Mammary epithelial cell (primary cell): ENCODE measurements at regions not wholly inside any gene's neighbourhood (a gene's known extent, or its start where the extent isn't known, plus 50 kb on each side); places are given as distances from the start of the nearest gene placed in this dataset.

Experiments used
- CTCF ChIP-seq, 2 donors: IDR thresholded peaks in 1 of 2; conservative IDR thresholded peaks in 1 of 2; 2 replicates each; pipeline ENCODE4 v1.5.1; 2011 to 2012; ENCODE audit warnings: inconsistent platforms in 2 of 2, low read length in 2 of 2, mild to moderate bottlenecking in 2 of 2, control low read depth in 1 of 2, low read depth in 1 of 2; ENCODE audit not compliant: insufficient read depth in 1 of 2; ENCODE audit errors: extremely low read depth in 1 of 2
- EZH2 ChIP-seq: IDR thresholded peaks from 2 replicates; pipeline ENCODE4 v1.6.1; 2012; ENCODE audit warnings: low read length, inconsistent platforms, borderline replicate concordance

- TF ChIP-seq CTCF (conservative IDR thresholded peaks at IDR 0.05 in 1 of 2, IDR thresholded peaks at IDR 0.05 in 1 of 2; ENCODE audit: extremely low read depth in 1 of 2, insufficient read depth in 1 of 2, low read depth in 1 of 2, low read length in 2 of 2): no peak
- no peak for TF ChIP-seq EZH2
Observed at GRCh38 chr17:13230350-13231264, 212.8 kb upstream of the ELAC2 start.
